ENCODE measurements at regions not wholly inside any gene's neighbourhood (a gene's known extent, or its start where the extent isn't known, plus 50 kb on each side); places are given as distances from the start of the nearest gene placed in this dataset.

- no peak for TF ChIP-seq EZH2 (IDR thresholded peaks at IDR 0.05; ENCODE audit: insufficient read depth, poor library complexity, severe bottlenecking)
- TF ChIP-seq EZH2phosphoT487 (IDR thresholded peaks at IDR 0.05; ENCODE audit: insufficient read depth, low read depth): no peak
Measured at GRCh38 chrX:25285598-25285997, 269.8 kb upstream of the ARX start.

All from GM23248 (cell line).